Loucy (cell line): ENCODE measurements at regions not wholly inside any gene's neighbourhood (a gene's known extent, or its start where the extent isn't known, plus 50 kb on each side); places are given as distances from the start of the nearest gene placed in this dataset.

Experiments used
- H2AFZ ChIP-seq: fragments of 200-600 bp; sonication (generic); 2 replicates; pipeline ENCODE4 v1.6.0; 2016; ENCODE audit warnings: antibody characterized with exemption, mild to moderate bottlenecking, low read length, moderate library complexity
- H3F3A ChIP-seq: fragments of 200-600 bp; 2 replicates; pipeline ENCODE4 v1.6.0; 2016; ENCODE audit warnings: antibody characterized with exemption, low read depth, mild to moderate bottlenecking
- H3K27me3 ChIP-seq: fragments of 200-600 bp; sonication (generic); 2 replicates; pipeline ENCODE4 v1.6.1; 2014; ENCODE audit warnings: low read length, mild to moderate bottlenecking; ENCODE audit not compliant: insufficient read depth, poor library complexity, severe bottlenecking
- H3K36me3 ChIP-seq: fragments of 200-600 bp; sonication (generic); 2 replicates; pipeline ENCODE4 v1.6.1; 2016; ENCODE audit warnings: low read length; ENCODE audit not compliant: insufficient read depth
- H3K4me1 ChIP-seq: fragments of 200-600 bp; sonication (generic); 2 replicates; pipeline ENCODE4 v1.5.1; 2014; ENCODE audit warnings: low read length, mild to moderate bottlenecking; ENCODE audit not compliant: insufficient read depth, poor library complexity, severe bottlenecking
- H3K4me2 ChIP-seq: fragments of 200-600 bp; sonication (generic); 2 replicates; pipeline ENCODE4 v1.6.0; 2014; ENCODE audit warnings: antibody characterized with exemption, low read length, low read depth, mild to moderate bottlenecking; ENCODE audit not compliant: poor library complexity, severe bottlenecking
- H3K4me3 ChIP-seq: fragments of 200-600 bp; sonication (generic); 2 replicates; pipeline ENCODE4 v1.5.1; 2014; ENCODE audit warnings: low read length, mild to moderate bottlenecking, mixed read lengths; ENCODE audit not compliant: poor library complexity, severe bottlenecking
- H3K79me2 ChIP-seq: fragments of 200-600 bp; sonication (generic); 2 replicates; pipeline ENCODE4 v1.6.1; 2014; ENCODE audit warnings: low read length; ENCODE audit not compliant: insufficient read depth
- H3K9ac ChIP-seq: fragments of 200-600 bp; sonication (generic); 2 replicates; pipeline ENCODE4 v1.6.0; 2014; ENCODE audit warnings: mild to moderate bottlenecking, low read depth, low read length, moderate library complexity; ENCODE audit not compliant: poor library complexity, severe bottlenecking
- H3K9me2 ChIP-seq: fragments of 200-600 bp; sonication (generic); replicated peaks from 2 replicates; pipeline ENCODE4 v1.6.1; 2016; ENCODE audit warnings: low read depth, low read length, mixed read lengths
- H3K9me3 ChIP-seq: fragments of 200-600 bp; sonication (generic); 2 replicates; pipeline ENCODE4 v1.6.1; 2014; ENCODE audit warnings: mild to moderate bottlenecking, antibody characterized with exemption, low read length, low read depth; ENCODE audit not compliant: insufficient read depth
- H4K20me1 ChIP-seq: fragments of 200-600 bp; sonication (generic); 2 replicates; pipeline ENCODE4 v1.6.0; 2014; ENCODE audit warnings: antibody characterized with exemption, low read length, mild to moderate bottlenecking; ENCODE audit not compliant: insufficient read depth, poor library complexity, severe bottlenecking
- CTCF ChIP-seq: fragments of 200-600 bp; sonication (generic); conservative IDR thresholded peaks from 2 replicates; pipeline ENCODE4 v1.5.1; 2014; ENCODE audit warnings: mild to moderate bottlenecking, antibody characterized with exemption, low read length
- EZH2phosphoT487 ChIP-seq: fragments of 200-600 bp; IDR thresholded peaks from 2 replicates; pipeline ENCODE4 v1.6.1; 2018; ENCODE audit warnings: antibody characterized with exemption, mild to moderate bottlenecking, moderate library complexity, borderline replicate concordance

GRCh38 chr2:12177455-12178288, 431.2 kb downstream of the LPIN1 start:
- Histone ChIP-seq H3K9me2 (no peaks in the 10 kb centered on the region), H2AFZ (0 out of 2 replicates have a peak overlapping the region, but pooled peaks have one; percentile 2), H3F3A (peaks cover 4% of the 10 kb centered on the region), H3K9me3 (no peaks in the 10 kb centered on the region), H3K4me3 (peak overlapping the region; percentile 60), H3K36me3 (no peaks in the 10 kb centered on the region), H3K79me2 (no peaks in the 10 kb centered on the region), H3K9ac (peak overlapping the region; percentile 70), H3K4me2 (peak overlapping the region; percentile 71), H3K27me3 (no peaks in the 10 kb centered on the region), H4K20me1 (no peaks in the 10 kb centered on the region), H3K4me1 (peaks cover 41% of the 10 kb centered on the region)
- no peak for TF ChIP-seq CTCF
- TF ChIP-seq EZH2phosphoT487, result no peak

- Histone ChIP-seq H3K27me3 (no peaks in the 10 kb centered on the region), H3K79me2 (no peaks in the 10 kb centered on the region), H3K4me1 (peaks cover 41% of the 10 kb centered on the region), H3K9ac (peak overlapping the region; percentile 70), H3K9me3 (no peaks in the 10 kb centered on the region), H4K20me1 (no peaks in the 10 kb centered on the region), H3K4me3 (no peak overlapping the region), H3F3A (peaks cover 4% of the 10 kb centered on the region), H3K9me2 (no peaks in the 10 kb centered on the region), H3K4me2 (peak overlapping the region; percentile 71), H2AFZ (no peak overlapping the region), H3K36me3 (no peaks in the 10 kb centered on the region)
- TF ChIP-seq CTCF (no peak), EZH2phosphoT487 (no peak)
Measured at GRCh38 chr2:12178289-12179080, 432.1 kb downstream of the LPIN1 start.

- no peaks in the 10 kb centered on the region for H3K79me2 ChIP-seq
- H3K9ac ChIP-seq, result no peak overlapping the region
- H3K9me3 ChIP-seq, result no peaks in the 10 kb centered on the region
Measured at GRCh38 chr2:12180031-12180430, 433.6 kb downstream of the LPIN1 start.

More at GRCh38 chr2:12180031-12180430, 433.6 kb downstream of the LPIN1 start:
- Histone ChIP-seq H3K36me3 (no peaks in the 10 kb centered on the region), H2AFZ (no peak overlapping the region), H4K20me1 (no peaks in the 10 kb centered on the region), H3K4me2 (no peak overlapping the region), H3F3A (peaks cover 4% of the 10 kb centered on the region), H3K4me3 (no peak overlapping the region), H3K9me2 (no peaks in the 10 kb centered on the region), H3K27me3 (no peaks in the 10 kb centered on the region), H3K4me1 (peaks cover 41% of the 10 kb centered on the region)
- TF ChIP-seq CTCF, result no peak
- TF ChIP-seq EZH2phosphoT487, result no peak
